ENCODE measurements at regions not wholly inside any gene's neighbourhood (a gene's known extent, or its start where the extent isn't known, plus 50 kb on each side); places are given as distances from the start of the nearest gene placed in this dataset.

DNA sequence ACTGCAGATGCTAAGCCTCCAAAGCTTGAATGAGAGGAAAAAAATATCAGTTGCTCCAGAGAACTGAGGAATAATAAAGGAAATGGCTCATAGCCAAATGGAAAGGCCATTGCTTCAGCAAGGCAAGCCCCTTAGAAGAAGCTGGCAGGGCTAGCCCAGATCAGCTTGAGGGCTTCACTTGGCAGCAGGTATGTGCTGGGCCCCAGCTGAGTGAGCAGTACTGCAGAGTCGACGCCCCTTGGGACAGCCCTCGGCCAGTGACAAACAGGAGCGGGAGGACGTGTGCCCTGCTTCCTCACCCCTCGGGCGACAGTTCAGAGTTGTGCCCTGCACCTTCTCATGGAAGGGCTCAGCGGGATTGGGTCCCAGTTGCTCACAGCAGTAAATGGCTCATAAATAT, 1031.2 kb upstream of the TMEM132C start:
- no peak for TF ChIP-seq CTCF (conservative IDR thresholded peaks at IDR 0.05; ENCODE audit: low read length)
- no peak for TF ChIP-seq EZH2phosphoT487 (IDR thresholded peaks at IDR 0.05; ENCODE audit: borderline replicate concordance, low read depth, low read length)
